Endothelial cell of umbilical vein (primary cell): ENCODE measurements at regions not wholly inside any gene's neighbourhood (a gene's known extent, or its start where the extent isn't known, plus 50 kb on each side); places are given as distances from the start of the nearest gene placed in this dataset.

Experiments used
- CTCF ChIP-seq, 2 donors: IDR thresholded peaks; 1 replicate in 1 of 2; 2 replicates in 1 of 2; pipeline ENCODE4 v1.5.1; 2011; ENCODE audit warnings: low read length in 2 of 2, mild to moderate bottlenecking in 2 of 2, moderate library complexity in 2 of 2, control low read depth in 1 of 2, inconsistent platforms in 1 of 2, low read depth in 1 of 2; ENCODE audit not compliant: insufficient read depth in 1 of 2; ENCODE audit errors: extremely low read depth in 1 of 2
- EZH2 ChIP-seq: IDR thresholded peaks from 2 replicates; pipeline ENCODE4 v1.6.1; 2012; ENCODE audit warnings: borderline replicate concordance, low read depth, mild to moderate bottlenecking, moderate library complexity, low read length, inconsistent platforms; ENCODE audit not compliant: severe bottlenecking
- MAX ChIP-seq: IDR thresholded peaks from 2 replicates; pipeline ENCODE4 v1.6.1; 2011; ENCODE audit not compliant: insufficient read depth, insufficient read length
- POLR2A ChIP-seq: IDR thresholded peaks from 2 replicates; pipeline ENCODE4 v1.6.1; 2012; ENCODE audit warnings: low read depth, mild to moderate bottlenecking, control low read depth, low read length

- no peak for TF ChIP-seq CTCF (IDR thresholded peaks at IDR 0.05; ENCODE audit: extremely low read depth in 1 of 2, insufficient read depth in 1 of 2, low read depth in 1 of 2, low read length in 2 of 2)
- TF ChIP-seq POLR2A = no peak
- TF ChIP-seq MAX = no peak
- no peak for TF ChIP-seq EZH2
Observed at GRCh38 chr12:29041621-29042020, 107.5 kb upstream of the FAR2 start.
